ENCODE measurements at regions not wholly inside any gene's neighbourhood (a gene's known extent, or its start where the extent isn't known, plus 50 kb on each side); places are given as distances from the start of the nearest gene placed in this dataset.

DNA sequence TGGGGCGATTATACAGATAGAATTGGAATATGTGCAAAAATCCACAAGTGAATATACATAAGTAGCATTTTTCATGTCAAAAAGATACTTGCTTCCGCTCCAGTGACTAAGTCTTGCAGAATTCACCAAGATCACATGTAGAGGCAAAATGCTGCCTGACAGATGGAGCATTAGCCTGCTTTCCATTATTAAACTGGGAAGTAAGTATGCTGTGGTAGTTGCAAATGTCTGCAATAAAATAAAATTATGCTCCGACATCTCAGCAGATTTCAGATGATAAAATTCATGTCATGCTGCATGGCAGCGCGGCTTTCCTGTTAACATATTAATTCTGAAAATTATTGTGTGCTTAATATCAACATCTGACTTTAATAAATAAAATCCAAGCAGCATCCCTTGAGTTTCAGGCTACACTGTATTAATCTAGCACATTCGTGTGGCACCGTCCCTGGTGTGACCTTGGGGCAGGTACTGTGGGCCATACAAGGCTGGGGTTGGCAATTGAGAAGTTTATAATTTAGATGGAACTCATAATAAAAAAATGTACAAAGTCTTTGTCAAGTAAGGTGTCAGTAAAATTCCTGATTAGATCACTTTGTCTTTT is 366.4 kb upstream of the ZP4 start:
- no peaks in the 10 kb centered on the region for H3K4me1 ChIP-seq
- no peaks in the 10 kb centered on the region for H3K36me3 ChIP-seq
- H3K4me3 ChIP-seq, result no peak overlapping the region
- no peaks in the 10 kb centered on the region for H3K9me3 ChIP-seq
- ATAC-seq (no peak), DNase-seq (no peak)
- H3K27me3 ChIP-seq (ENCODE audit: low read depth), result no peaks in the 10 kb centered on the region
- TF ChIP-seq, protein P1, sequence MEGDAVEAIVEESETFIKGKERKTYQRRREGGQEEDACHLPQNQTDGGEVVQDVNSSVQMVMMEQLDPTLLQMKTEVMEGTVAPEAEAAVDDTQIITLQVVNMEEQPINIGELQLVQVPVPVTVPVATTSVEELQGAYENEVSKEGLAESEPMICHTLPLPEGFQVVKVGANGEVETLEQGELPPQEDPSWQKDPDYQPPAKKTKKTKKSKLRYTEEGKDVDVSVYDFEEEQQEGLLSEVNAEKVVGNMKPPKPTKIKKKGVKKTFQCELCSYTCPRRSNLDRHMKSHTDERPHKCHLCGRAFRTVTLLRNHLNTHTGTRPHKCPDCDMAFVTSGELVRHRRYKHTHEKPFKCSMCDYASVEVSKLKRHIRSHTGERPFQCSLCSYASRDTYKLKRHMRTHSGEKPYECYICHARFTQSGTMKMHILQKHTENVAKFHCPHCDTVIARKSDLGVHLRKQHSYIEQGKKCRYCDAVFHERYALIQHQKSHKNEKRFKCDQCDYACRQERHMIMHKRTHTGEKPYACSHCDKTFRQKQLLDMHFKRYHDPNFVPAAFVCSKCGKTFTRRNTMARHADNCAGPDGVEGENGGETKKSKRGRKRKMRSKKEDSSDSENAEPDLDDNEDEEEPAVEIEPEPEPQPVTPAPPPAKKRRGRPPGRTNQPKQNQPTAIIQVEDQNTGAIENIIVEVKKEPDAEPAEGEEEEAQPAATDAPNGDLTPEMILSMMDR (IDR thresholded peaks at IDR 0.05), result no peak
- no peak overlapping the region for H3K27ac ChIP-seq
- intact Hi-C loops (cut with DNase I), result no loop called here

DNA sequence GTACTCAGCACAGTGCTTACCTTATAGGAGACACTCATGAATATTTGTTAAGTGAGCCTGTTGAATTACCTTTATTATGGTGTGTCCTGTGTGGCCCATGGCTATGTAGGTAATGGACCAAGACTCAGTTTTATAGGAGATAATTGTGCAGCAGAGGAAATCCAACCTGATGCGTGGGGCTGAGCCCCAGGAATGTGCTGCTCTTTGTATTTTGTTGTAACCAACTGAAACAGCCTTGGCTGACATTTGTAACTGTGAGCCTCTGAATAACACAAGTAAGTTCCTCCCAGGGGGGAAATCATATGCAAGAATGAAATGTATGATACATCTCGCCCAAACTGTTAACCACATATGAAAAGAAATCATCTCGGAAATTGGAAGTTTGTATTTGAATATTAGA is 364.2 kb upstream of the ZP4 start:
- ATAC-seq (no peak), DNase-seq (no peak)
- no peaks in the 10 kb centered on the region for H3K27me3 ChIP-seq (ENCODE audit: low read depth)
- no peaks in the 10 kb centered on the region for H3K4me1 ChIP-seq
- no peak overlapping the region for H3K27ac ChIP-seq
- no peaks in the 10 kb centered on the region for H3K36me3 ChIP-seq
- no peaks in the 10 kb centered on the region for H3K9me3 ChIP-seq
- intact Hi-C loops (cut with DNase I), result no loop called here
- no peak overlapping the region for H3K4me3 ChIP-seq
- TF ChIP-seq, protein P1 (IDR thresholded peaks at IDR 0.05), result no peak

DNA sequence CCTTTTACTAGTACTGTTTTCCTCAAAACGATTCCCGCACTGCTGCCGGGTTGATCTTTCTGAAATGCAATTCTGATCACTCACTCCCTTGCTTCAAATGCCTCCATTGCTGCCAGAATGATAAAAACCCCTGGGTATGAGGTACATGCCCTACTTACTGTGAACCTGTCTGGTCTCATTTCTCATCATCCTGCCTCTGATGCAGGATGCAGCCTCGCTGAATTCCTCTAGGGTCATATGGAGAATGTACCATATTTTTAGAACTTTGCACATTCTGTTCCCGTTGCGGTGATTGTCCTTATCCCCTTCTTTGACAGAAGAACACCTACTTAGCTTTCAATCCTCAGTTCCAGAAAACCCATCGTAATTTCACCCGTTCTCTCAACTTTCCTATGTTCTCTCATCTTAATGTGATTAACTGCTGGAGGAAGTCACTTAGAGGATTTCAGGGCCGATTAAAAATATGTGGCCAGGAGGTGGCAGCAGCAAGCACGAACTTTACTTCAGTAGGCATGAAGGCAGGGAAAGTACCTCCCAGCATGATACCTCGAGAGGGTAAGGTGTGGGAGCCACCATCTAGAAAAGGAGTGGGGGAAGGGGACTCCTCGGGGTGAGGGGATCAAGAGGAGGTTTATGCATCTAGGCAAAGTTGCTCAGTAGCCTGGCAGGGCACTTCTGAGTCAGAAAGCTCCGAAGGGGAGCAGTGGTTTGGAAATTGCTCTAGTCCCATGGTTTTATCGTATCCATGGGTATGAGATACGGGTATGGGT is 361.5 kb upstream of the ZP4 start:
- no peaks in the 10 kb centered on the region for H3K27me3 ChIP-seq (ENCODE audit: low read depth)
- DNase-seq, result no peak
- H3K9me3 ChIP-seq, result no peaks in the 10 kb centered on the region
- no peaks in the 10 kb centered on the region for H3K4me1 ChIP-seq
- ATAC-seq, result peak; percentile 41 to 67
- H3K27ac ChIP-seq, result no peak overlapping the region
- H3K36me3 ChIP-seq, result no peaks in the 10 kb centered on the region
- TF ChIP-seq, protein P1 (IDR thresholded peaks at IDR 0.05), result peak; percentile 43
- H3K4me3 ChIP-seq, result no peak overlapping the region
- intact Hi-C loops (cut with DNase I), result no loop called here

DNA sequence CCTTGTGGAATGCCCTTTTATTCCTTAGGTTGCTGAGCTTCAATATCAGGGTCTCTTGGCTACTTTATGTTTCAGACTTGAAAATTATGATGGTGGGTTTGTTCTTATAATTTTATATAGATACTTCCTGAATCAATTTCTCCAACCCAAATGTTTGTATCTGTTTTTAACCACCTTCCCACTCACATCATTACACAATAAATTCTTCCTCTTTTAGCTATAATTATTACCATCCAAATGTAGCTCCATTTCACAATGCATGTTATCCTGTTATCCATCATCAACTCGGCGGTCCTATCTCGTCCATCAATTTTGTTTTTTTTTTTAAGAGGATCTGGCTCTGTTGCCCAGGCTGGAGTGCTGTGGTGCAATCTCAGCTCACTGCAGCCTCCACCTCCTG is 357.6 kb upstream of the ZP4 start:
- ATAC-seq (no peak), DNase-seq (no peak)
- Histone ChIP-seq H3K9me3 (no peaks in the 10 kb centered on the region), H3K27ac (no peak overlapping the region), H3K27me3 (ENCODE audit: low read depth) (no peaks in the 10 kb centered on the region), H3K4me3 (no peak overlapping the region), H3K36me3 (no peaks in the 10 kb centered on the region), H3K4me1 (no peaks in the 10 kb centered on the region)
- TF ChIP-seq, protein P1 (IDR thresholded peaks at IDR 0.05), result no peak
- intact Hi-C loops (cut with DNase I), result no loop called here

DNA sequence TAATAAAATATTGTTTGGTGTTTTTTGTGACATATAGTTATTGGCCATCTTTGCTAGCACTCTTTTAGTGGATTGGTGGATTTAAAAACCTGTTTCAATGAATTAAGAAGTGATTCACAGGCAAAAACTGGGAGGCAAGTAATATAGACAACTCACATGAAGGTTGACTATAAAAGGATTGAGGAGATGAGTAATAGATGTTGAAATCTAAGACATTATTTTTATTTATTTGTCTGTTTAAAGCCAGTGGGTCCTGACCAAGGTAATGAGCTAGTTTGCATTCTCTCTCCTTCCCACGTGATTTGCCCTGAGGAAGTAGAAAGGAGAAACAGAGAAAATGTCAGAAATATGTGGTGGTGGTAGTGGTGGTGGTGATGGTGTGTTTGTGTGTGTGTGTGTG is 351.5 kb upstream of the ZP4 start:
- no peak overlapping the region for H3K4me3 ChIP-seq
- H3K36me3 ChIP-seq, result no peaks in the 10 kb centered on the region
- H3K4me1 ChIP-seq, result no peaks in the 10 kb centered on the region
- no peak overlapping the region for H3K27ac ChIP-seq
- intact Hi-C loops (cut with DNase I), result no loop called here
- no peaks in the 10 kb centered on the region for H3K27me3 ChIP-seq (ENCODE audit: low read depth)
- DNase-seq (no peak), ATAC-seq (no peak)
- H3K9me3 ChIP-seq, result no peaks in the 10 kb centered on the region
- TF ChIP-seq, protein P1 (IDR thresholded peaks at IDR 0.05), result no peak

Measured in lower lobe of right lung (tissue), 2 donors.